Type B pancreatic cell (in vitro differentiated cells): ENCODE measurements at regions not wholly inside any gene's neighbourhood (a gene's known extent, or its start where the extent isn't known, plus 50 kb on each side); places are given as distances from the start of the nearest gene placed in this dataset.

Experiments
- DNase-seq: peaks from one replicate; pipeline ENCODE4 v3.0.0; 2021; ENCODE audit warnings: mixed read lengths; ENCODE audit not compliant: unreplicated experiment; ENCODE audit errors: extremely low spot score
- H3K27ac Mint-ChIP-seq: 2 replicates; pipeline ENCODE4 v1.8.0; 2021; ENCODE audit warnings: mild to moderate bottlenecking, mixed read lengths
- H3K27me3 Mint-ChIP-seq: 2 replicates; pipeline ENCODE4 v1.8.0; 2021; ENCODE audit warnings: mixed read lengths
- H3K36me3 Mint-ChIP-seq: 2 replicates; pipeline ENCODE4 v1.8.0; 2021; ENCODE audit warnings: mixed read lengths
- H3K4me1 Mint-ChIP-seq: one replicate; pipeline ENCODE4 v1.8.0; 2021; ENCODE audit warnings: mixed read lengths; ENCODE audit not compliant: unreplicated experiment
- H3K4me3 Mint-ChIP-seq: 2 replicates; pipeline ENCODE4 v1.8.0; 2021; ENCODE audit warnings: mild to moderate bottlenecking, mixed read lengths
- H3K9me3 Mint-ChIP-seq: 2 replicates; pipeline ENCODE4 v1.8.0; 2021; ENCODE audit warnings: mixed read lengths
- TF ChIP-seq, protein P1 (sequence below): fragments of 200-600 bp; sonication (generic); conservative IDR thresholded peaks from 2 replicates; pipeline ENCODE4 v1.5.0; 2021; ENCODE audit warnings: antibody characterized with exemption, mild to moderate bottlenecking

DNA sequence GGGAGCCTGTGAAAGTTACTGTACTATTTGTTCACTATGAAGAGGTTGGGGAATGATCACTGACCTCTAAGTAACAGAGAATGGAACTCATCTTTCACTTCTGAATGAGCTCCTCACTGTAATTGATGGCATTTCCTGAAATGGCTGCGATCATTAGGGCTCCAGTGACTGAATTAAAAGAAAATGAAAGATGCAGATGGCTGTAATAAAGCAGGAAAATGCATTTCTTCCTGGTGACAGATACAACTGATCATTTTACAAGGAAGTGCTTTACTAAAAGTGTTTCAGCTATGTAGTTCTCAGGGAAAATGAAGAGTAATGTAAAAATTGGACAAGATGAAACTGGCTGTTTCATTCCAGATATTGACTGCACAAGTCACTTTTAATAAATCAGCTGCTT is 1200.6 kb upstream of the NUDT12 start:
- H3K27ac Mint-ChIP-seq: no peak overlapping the region
- TF ChIP-seq, protein P1, sequence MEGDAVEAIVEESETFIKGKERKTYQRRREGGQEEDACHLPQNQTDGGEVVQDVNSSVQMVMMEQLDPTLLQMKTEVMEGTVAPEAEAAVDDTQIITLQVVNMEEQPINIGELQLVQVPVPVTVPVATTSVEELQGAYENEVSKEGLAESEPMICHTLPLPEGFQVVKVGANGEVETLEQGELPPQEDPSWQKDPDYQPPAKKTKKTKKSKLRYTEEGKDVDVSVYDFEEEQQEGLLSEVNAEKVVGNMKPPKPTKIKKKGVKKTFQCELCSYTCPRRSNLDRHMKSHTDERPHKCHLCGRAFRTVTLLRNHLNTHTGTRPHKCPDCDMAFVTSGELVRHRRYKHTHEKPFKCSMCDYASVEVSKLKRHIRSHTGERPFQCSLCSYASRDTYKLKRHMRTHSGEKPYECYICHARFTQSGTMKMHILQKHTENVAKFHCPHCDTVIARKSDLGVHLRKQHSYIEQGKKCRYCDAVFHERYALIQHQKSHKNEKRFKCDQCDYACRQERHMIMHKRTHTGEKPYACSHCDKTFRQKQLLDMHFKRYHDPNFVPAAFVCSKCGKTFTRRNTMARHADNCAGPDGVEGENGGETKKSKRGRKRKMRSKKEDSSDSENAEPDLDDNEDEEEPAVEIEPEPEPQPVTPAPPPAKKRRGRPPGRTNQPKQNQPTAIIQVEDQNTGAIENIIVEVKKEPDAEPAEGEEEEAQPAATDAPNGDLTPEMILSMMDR: no peak
- H3K9me3 Mint-ChIP-seq: peaks cover 16% of the 10 kb centered on the region
- H3K4me1 Mint-ChIP-seq: peaks cover 7% of the 10 kb centered on the region
- H3K27me3 Mint-ChIP-seq: no peaks in the 10 kb centered on the region
- no peak overlapping the region for H3K4me3 Mint-ChIP-seq
- DNase-seq: no peak
- no peaks in the 10 kb centered on the region for H3K36me3 Mint-ChIP-seq

DNA sequence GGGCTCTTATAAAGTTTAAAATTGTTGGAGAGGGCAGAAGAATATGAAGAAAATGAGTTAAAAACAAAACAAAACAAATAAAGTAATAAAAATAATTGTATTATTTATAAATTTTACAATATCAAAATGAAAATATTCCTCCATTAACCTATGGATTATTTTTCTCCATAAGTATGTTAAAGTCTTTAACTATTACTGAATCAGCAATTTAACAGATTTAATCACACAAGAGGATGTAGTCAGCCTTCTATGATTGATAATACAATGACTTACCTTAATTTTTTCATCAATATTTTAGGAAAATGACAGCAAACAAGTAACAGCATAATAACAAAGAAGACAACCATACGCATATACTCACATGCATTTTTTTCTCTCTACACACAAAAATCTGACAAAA is 1195.3 kb upstream of the NUDT12 start:
- no peaks in the 10 kb centered on the region for H3K27me3 Mint-ChIP-seq
- TF ChIP-seq, protein P1: no peak

DNA sequence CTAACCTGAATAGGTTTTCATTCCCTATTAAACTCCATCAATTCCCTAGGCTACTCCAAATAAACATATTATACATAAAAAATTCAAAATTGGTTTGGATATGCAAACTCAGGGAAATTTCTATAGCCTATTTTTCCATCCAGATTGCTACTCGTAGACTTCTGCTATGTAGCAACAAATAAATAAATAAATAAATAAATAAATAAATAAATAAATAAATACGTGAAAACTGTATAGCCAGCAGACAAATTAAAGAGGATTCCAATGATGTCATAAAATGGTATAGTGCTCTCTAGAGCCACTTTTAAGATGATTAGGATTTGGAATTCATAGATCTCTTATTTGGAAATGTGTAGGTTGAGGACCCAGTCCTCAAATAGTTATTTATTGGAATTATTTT is 1193.2 kb upstream of the NUDT12 start:
- Mint-ChIP-seq H3K27ac (no peak overlapping the region), H3K9me3 (peaks cover 6% of the 10 kb centered on the region)
- TF ChIP-seq, protein P1: no peak

More for the DNA sequence above, 1195.3 kb upstream of the NUDT12 start:
- DNase-seq: no peak
- H3K36me3 Mint-ChIP-seq: no peaks in the 10 kb centered on the region
- no peak overlapping the region for H3K4me3 Mint-ChIP-seq
- no peak overlapping the region for H3K27ac Mint-ChIP-seq
- no peaks in the 10 kb centered on the region for H3K4me1 Mint-ChIP-seq
- peaks cover 7% of the 10 kb centered on the region for H3K9me3 Mint-ChIP-seq

DNA sequence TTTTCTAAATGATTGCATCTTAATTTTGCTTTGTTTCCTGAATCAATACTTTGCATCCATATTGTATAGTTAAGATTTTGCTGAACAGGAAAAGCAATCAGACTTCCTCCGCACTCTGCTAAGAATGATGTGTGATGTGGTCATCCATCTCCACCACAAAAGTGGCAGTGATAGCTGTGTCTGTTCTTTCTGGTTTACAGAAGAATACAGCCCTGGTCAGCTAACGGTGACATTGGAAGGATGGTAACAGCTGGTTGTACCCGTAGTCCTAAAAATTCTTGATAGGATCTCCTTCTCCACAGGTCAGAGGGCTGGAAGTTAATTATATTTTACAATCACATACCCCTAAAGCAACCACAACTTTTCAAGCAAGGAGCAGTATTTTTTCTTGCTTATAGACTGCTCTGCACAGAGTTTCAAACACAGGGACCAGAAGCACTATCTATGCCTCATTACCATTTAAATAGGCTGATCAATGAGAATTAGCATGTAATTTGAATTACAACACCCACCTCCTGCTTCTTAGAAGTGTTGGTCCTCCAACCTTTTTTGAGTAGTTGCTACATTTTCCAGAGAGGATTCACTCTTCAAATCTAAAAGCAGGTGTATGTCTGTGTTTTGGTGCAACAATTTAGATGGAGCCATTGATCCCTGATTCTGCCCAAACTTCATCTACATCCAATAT is 1191.9 kb upstream of the NUDT12 start:
- Mint-ChIP-seq H3K4me3 (no peak overlapping the region), H3K4me1 (no peaks in the 10 kb centered on the region), H3K27me3 (no peaks in the 10 kb centered on the region), H3K36me3 (no peaks in the 10 kb centered on the region), H3K9me3 (no peaks in the 10 kb centered on the region), H3K27ac (no peak overlapping the region)
- no peak for DNase-seq
- TF ChIP-seq, protein P1: no peak

More for the DNA sequence above, 1193.2 kb upstream of the NUDT12 start:
- Mint-ChIP-seq H3K4me1 (no peaks in the 10 kb centered on the region), H3K36me3 (no peaks in the 10 kb centered on the region), H3K4me3 (no peak overlapping the region), H3K27me3 (no peaks in the 10 kb centered on the region)
- no peak for DNase-seq

DNA sequence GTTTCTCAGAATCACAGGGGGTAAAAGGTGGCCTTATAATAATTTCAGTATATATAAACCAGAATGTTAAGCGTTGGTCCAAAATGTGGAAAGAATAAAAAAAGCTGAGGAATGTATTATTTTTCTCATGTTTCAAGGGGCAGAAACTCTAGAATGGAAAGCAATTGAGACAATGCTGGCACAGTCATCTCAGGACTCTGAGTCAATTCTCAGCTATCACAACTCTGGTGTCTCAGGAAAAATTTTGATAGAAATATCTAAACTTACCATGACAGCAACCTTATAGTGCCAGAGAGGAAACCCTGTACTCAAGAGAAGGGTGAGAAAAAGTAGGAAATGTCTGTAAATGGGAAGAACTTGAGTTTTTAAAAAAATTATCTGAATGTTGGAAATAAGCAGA is 1189.4 kb upstream of the NUDT12 start:
- TF ChIP-seq, protein P1: no peak
- H3K9me3 Mint-ChIP-seq: peaks cover 5% of the 10 kb centered on the region
- no peak overlapping the region for H3K27ac Mint-ChIP-seq
- no peaks in the 10 kb centered on the region for H3K36me3 Mint-ChIP-seq
- no peak overlapping the region for H3K4me3 Mint-ChIP-seq
- no peaks in the 10 kb centered on the region for H3K4me1 Mint-ChIP-seq
- no peak for DNase-seq
- H3K27me3 Mint-ChIP-seq: no peaks in the 10 kb centered on the region
